ENCODE measurements at regions not wholly inside any gene's neighbourhood (a gene's known extent, or its start where the extent isn't known, plus 50 kb on each side); places are given as distances from the start of the nearest gene placed in this dataset.

DNA sequence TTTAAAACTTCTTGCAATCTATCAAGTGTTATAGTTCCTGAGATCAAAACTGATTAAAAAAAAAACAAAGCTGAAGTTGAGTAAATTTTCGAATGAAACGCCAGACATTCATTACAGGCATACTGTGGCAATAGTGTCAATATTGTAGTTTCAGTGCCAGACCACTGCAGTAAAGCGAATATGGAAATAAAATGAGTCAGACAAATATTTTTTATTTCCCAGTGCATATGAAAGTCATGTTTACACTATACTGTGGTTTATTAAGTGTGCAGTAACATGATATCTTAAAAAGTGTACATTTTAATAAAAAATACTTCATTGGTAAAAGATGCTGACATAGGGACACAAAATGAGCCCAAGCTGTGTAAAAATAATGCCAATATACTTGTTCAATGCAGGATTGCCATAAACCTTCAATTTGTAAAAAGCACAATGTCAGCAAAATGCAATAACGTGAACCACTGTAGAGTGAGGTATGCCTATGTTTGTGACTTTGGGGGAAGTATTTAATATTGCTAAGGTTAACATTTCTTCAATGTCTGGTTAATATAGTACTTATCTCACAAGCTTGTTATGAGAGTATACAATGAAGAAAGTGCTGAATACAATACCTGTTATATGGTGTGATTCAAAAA lies 1473.9 kb upstream of the GBE1 start:
- H3K4me2 ChIP-seq (ENCODE audit: low read depth, low read length, poor library complexity, severe bottlenecking), result no peak overlapping the region

DNA sequence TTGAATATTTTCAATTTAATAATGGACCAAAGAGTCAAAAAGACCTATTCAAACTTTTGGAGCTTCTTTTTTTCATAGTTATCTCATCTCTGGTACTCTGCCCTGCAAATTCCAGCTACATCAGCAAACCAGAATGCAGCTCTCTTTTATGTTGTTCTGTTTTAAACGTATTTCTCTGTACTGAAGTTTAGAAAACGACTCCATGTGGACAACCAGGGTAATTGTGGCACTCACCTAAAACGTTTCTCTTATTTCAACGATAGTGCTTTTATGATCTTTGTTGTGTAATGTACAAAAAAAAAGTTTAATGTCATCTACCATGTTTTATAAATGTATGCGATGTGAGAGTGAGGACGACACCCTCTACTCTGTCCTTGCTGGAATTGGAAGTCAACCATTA lies 1472.3 kb upstream of the GBE1 start:
- Histone ChIP-seq H3K79me2 (ENCODE audit: insufficient read depth, low read length) (no peaks in the 10 kb centered on the region), H3K36me3 (ENCODE audit: low read length) (no peaks in the 10 kb centered on the region), H4K20me1 (ENCODE audit: low read depth, low read length) (no peaks in the 10 kb centered on the region), H3F3A (ENCODE audit: insufficient read depth) (0 out of 2 replicates have a peak, but pooled peaks cover 3% of the 10 kb centered on the region), H3K9ac (ENCODE audit: low read length) (no peak overlapping the region), H3K27me3 (ENCODE audit: low read length) (no peaks in the 10 kb centered on the region), H3K4me2 (ENCODE audit: low read depth, low read length, poor library complexity, severe bottlenecking) (no peak overlapping the region), H2AFZ (ENCODE audit: low read depth, low read length, severe bottlenecking) (peak overlapping the region; percentile 46), H3K9me3 (ENCODE audit: insufficient read depth, low read length) (no peaks in the 10 kb centered on the region), H3K27ac (ENCODE audit: low read depth, low read length) (no peak overlapping the region), H3K4me3 (ENCODE audit: insufficient read depth, low read length, poor library complexity, severe bottlenecking) (no peak overlapping the region), H3K9me2 (replicated peaks; ENCODE audit: insufficient read depth, low read length) (no peaks in the 10 kb centered on the region)
- TF ChIP-seq, protein P1, sequence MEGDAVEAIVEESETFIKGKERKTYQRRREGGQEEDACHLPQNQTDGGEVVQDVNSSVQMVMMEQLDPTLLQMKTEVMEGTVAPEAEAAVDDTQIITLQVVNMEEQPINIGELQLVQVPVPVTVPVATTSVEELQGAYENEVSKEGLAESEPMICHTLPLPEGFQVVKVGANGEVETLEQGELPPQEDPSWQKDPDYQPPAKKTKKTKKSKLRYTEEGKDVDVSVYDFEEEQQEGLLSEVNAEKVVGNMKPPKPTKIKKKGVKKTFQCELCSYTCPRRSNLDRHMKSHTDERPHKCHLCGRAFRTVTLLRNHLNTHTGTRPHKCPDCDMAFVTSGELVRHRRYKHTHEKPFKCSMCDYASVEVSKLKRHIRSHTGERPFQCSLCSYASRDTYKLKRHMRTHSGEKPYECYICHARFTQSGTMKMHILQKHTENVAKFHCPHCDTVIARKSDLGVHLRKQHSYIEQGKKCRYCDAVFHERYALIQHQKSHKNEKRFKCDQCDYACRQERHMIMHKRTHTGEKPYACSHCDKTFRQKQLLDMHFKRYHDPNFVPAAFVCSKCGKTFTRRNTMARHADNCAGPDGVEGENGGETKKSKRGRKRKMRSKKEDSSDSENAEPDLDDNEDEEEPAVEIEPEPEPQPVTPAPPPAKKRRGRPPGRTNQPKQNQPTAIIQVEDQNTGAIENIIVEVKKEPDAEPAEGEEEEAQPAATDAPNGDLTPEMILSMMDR (IDR thresholded peaks at IDR 0.05; ENCODE audit: insufficient read depth, low read length, poor library complexity, severe bottlenecking), result no peak
- no peak for TF ChIP-seq EZH2phosphoT487 (conservative IDR thresholded peaks at IDR 0.05; ENCODE audit: low read length)

More for the DNA sequence above, 1473.9 kb upstream of the GBE1 start:
- no peak overlapping the region for H3K27ac ChIP-seq (ENCODE audit: low read depth, low read length)
- no peaks in the 10 kb centered on the region for H3F3A ChIP-seq (ENCODE audit: insufficient read depth)
- no peaks in the 10 kb centered on the region for H4K20me1 ChIP-seq (ENCODE audit: low read depth, low read length)
- TF ChIP-seq, protein P1 (IDR thresholded peaks at IDR 0.05; ENCODE audit: insufficient read depth, low read length, poor library complexity, severe bottlenecking), result no peak
- TF ChIP-seq EZH2phosphoT487 (conservative IDR thresholded peaks at IDR 0.05; ENCODE audit: low read length), result no peak
- H3K4me3 ChIP-seq (ENCODE audit: insufficient read depth, low read length, poor library complexity, severe bottlenecking), result no peak overlapping the region
- H3K9me2 ChIP-seq (replicated peaks; ENCODE audit: insufficient read depth, low read length), result no peaks in the 10 kb centered on the region
- H3K9ac ChIP-seq (ENCODE audit: low read length), result no peak overlapping the region
- H3K9me3 ChIP-seq (ENCODE audit: insufficient read depth, low read length), result no peaks in the 10 kb centered on the region
- peak overlapping the region; percentile 50 for H2AFZ ChIP-seq (ENCODE audit: low read depth, low read length, severe bottlenecking)
- no peaks in the 10 kb centered on the region for H3K27me3 ChIP-seq (ENCODE audit: low read length)
- H3K79me2 ChIP-seq (ENCODE audit: insufficient read depth, low read length), result no peaks in the 10 kb centered on the region
- no peaks in the 10 kb centered on the region for H3K36me3 ChIP-seq (ENCODE audit: low read length)

DNA sequence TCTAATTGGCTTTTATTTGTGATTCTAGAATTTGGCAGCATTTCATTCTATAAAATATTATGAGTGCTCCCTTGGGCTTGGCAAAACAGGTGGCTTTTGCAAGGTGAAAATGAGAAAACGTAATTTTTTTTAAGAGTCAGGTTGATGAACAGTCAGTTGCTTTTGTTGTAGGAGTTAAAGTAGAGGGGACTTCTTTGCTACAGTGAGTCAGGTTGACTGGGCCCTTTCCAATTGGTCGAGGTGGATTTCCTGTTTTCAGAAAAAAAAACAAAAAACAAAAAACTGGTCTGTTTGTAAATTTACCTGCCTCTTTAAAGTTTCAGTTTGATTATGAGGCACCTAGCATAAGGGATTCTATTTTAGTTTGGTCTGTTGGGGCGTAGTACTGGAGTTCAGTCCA lies 1469.4 kb upstream of the GBE1 start:
- Histone ChIP-seq H2AFZ (ENCODE audit: low read depth, low read length, severe bottlenecking) (peak overlapping the region; percentile 80), H3K9ac (ENCODE audit: low read length) (no peak overlapping the region), H3F3A (ENCODE audit: insufficient read depth) (0 out of 2 replicates have a peak, but pooled peaks cover 3% of the 10 kb centered on the region), H3K36me3 (ENCODE audit: low read length) (0 out of 2 replicates have a peak, but pooled peaks cover 4% of the 10 kb centered on the region), H3K9me2 (replicated peaks; ENCODE audit: insufficient read depth, low read length) (no peaks in the 10 kb centered on the region), H3K27me3 (ENCODE audit: low read length) (no peaks in the 10 kb centered on the region), H3K27ac (ENCODE audit: low read depth, low read length) (0 out of 2 replicates have a peak overlapping the region, but pooled peaks have one; percentile 46), H3K4me3 (ENCODE audit: insufficient read depth, low read length, poor library complexity, severe bottlenecking) (peak overlapping the region; percentile 12), H3K79me2 (ENCODE audit: insufficient read depth, low read length) (no peaks in the 10 kb centered on the region), H3K9me3 (ENCODE audit: insufficient read depth, low read length) (0 out of 2 replicates have a peak, but pooled peaks cover 3% of the 10 kb centered on the region), H4K20me1 (ENCODE audit: low read depth, low read length) (no peaks in the 10 kb centered on the region), H3K4me2 (ENCODE audit: low read depth, low read length, poor library complexity, severe bottlenecking) (peak overlapping the region; percentile 58)
- TF ChIP-seq EZH2phosphoT487 (conservative IDR thresholded peaks at IDR 0.05; ENCODE audit: low read length), result no peak
- TF ChIP-seq, protein P1 (IDR thresholded peaks at IDR 0.05; ENCODE audit: insufficient read depth, low read length, poor library complexity, severe bottlenecking), result no peak

Measured in SU-DHL-6 (cell line).